Karpas-422 (cell line): ENCODE measurements at regions not wholly inside any gene's neighbourhood (a gene's known extent, or its start where the extent isn't known, plus 50 kb on each side); places are given as distances from the start of the nearest gene placed in this dataset.

Source experiments
- DNase-seq: peaks from one replicate; pipeline ENCODE4 v3.0.0-alpha.2; 2015
- H2AFZ ChIP-seq: fragments of 200-600 bp; sonication (generic); 2 replicates; pipeline ENCODE4 v1.6.1; 2014; ENCODE audit warnings: antibody characterized with exemption, low read length, mixed read lengths
- H3K27ac ChIP-seq: fragments of 200-600 bp; sonication (generic); 2 replicates; pipeline ENCODE4 v1.5.1; 2014; ENCODE audit warnings: mild to moderate bottlenecking, low read length, moderate library complexity
- H3K27me3 ChIP-seq: fragments of 200-600 bp; sonication (generic); 2 replicates; pipeline ENCODE4 v1.6.1; 2014; ENCODE audit warnings: low read length, mixed read lengths
- H3K36me3 ChIP-seq: fragments of 200-600 bp; sonication (generic); 2 replicates; pipeline ENCODE4 v1.6.1; 2014; ENCODE audit warnings: low read length, mixed read lengths; ENCODE audit not compliant: insufficient read depth
- H3K4me1 ChIP-seq: fragments of 200-600 bp; sonication (generic); 2 replicates; pipeline ENCODE4 v1.6.1; 2014; ENCODE audit warnings: mild to moderate bottlenecking, low read length, mixed read lengths
- H3K4me2 ChIP-seq: fragments of 200-600 bp; sonication (generic); 2 replicates; pipeline ENCODE4 v1.6.1; 2014; ENCODE audit warnings: low read length, low read depth, mild to moderate bottlenecking; ENCODE audit not compliant: poor library complexity, severe bottlenecking
- H3K4me3 ChIP-seq: fragments of 200-600 bp; sonication (generic); 2 replicates; pipeline ENCODE4 v1.5.1; 2014; ENCODE audit warnings: mild to moderate bottlenecking, antibody characterized with exemption, low read length, mixed read lengths
- H3K79me2 ChIP-seq: fragments of 200-600 bp; sonication (generic); 2 replicates; pipeline ENCODE4 v1.6.1; 2014; ENCODE audit warnings: mild to moderate bottlenecking, low read length, mixed read lengths
- H3K9ac ChIP-seq: fragments of 200-600 bp; sonication (generic); 2 replicates; pipeline ENCODE4 v1.6.0; 2014; ENCODE audit warnings: low read length
- H3K9me2 ChIP-seq: fragments of 200-600 bp; sonication (generic), shearing (Covaris generic); replicated peaks from 2 replicates; pipeline ENCODE4 v1.6.0; 2014; ENCODE audit warnings: mild to moderate bottlenecking, low read length, moderate library complexity; ENCODE audit not compliant: insufficient read depth
- H3K9me3 ChIP-seq: fragments of 300-700, 200-600 bp; sonication (generic); 2 replicates; pipeline ENCODE4 v1.6.1; 2014; ENCODE audit warnings: low read length, mixed read lengths
- H4K20me1 ChIP-seq: fragments of 200-600 bp; sonication (generic); 2 replicates; pipeline ENCODE4 v1.6.1; 2014; ENCODE audit warnings: mild to moderate bottlenecking, antibody characterized with exemption, low read length, low read depth; ENCODE audit not compliant: insufficient read depth

GRCh38 chr20:21821358-21821757 is 115.9 kb downstream of the PAX1 start:
- Histone ChIP-seq H3K27ac (no peak overlapping the region), H3K79me2 (no peaks in the 10 kb centered on the region), H3K36me3 (no peaks in the 10 kb centered on the region), H3K4me1 (peaks cover 4% of the 10 kb centered on the region; the same call in 1 of the 2 replicates), H3K27me3 (no peaks in the 10 kb centered on the region), H2AFZ (no peak overlapping the region), H3K4me2 (no peak overlapping the region), H3K4me3 (no peak overlapping the region), H4K20me1 (no peaks in the 10 kb centered on the region), H3K9ac (no peak overlapping the region), H3K9me3 (no peaks in the 10 kb centered on the region), H3K9me2 (no peaks in the 10 kb centered on the region)
- DNase-seq = no peak

GRCh38 chr20:21820688-21821087 is 115.2 kb downstream of the PAX1 start:
- no peak overlapping the region for H3K4me3 ChIP-seq
- no peaks in the 10 kb centered on the region for H3K9me2 ChIP-seq
- DNase-seq = no peak
- no peaks in the 10 kb centered on the region for H3K36me3 ChIP-seq
- H3K27ac ChIP-seq = no peak overlapping the region
- no peaks in the 10 kb centered on the region for H4K20me1 ChIP-seq
- H3K4me2 ChIP-seq = no peak overlapping the region
- H3K9ac ChIP-seq = no peak overlapping the region
- H3K27me3 ChIP-seq = no peaks in the 10 kb centered on the region
- H3K79me2 ChIP-seq = no peaks in the 10 kb centered on the region
- H3K9me3 ChIP-seq = no peaks in the 10 kb centered on the region
- peaks cover 5% of the 10 kb centered on the region for H3K4me1 ChIP-seq
- no peak overlapping the region for H2AFZ ChIP-seq

- no peak overlapping the region for H2AFZ ChIP-seq
- no peak for DNase-seq
These were observed 114.6 kb downstream of the PAX1 start for GRCh38 chr20:21820045-21820444.

GRCh38 chr20:21812379-21812778 is 106.9 kb downstream of the PAX1 start:
- H3K36me3 ChIP-seq = no peaks in the 10 kb centered on the region
- H4K20me1 ChIP-seq = no peaks in the 10 kb centered on the region; the same call in 1 of the 2 replicates
- H3K4me3 ChIP-seq = no peak overlapping the region
- no peak overlapping the region for H2AFZ ChIP-seq
- no peak overlapping the region for H3K9ac ChIP-seq
- no peaks in the 10 kb centered on the region for H3K79me2 ChIP-seq
- no peaks in the 10 kb centered on the region for H3K9me2 ChIP-seq
- no peaks in the 10 kb centered on the region for H3K9me3 ChIP-seq
- peaks cover 49% of the 10 kb centered on the region for H3K4me1 ChIP-seq
- no peak overlapping the region for H3K27ac ChIP-seq
- H3K27me3 ChIP-seq = no peaks in the 10 kb centered on the region
- no peak overlapping the region for H3K4me2 ChIP-seq
- no peak for DNase-seq

More at GRCh38 chr20:21820045-21820444, 114.6 kb downstream of the PAX1 start:
- Histone ChIP-seq H3K9ac (no peak overlapping the region), H4K20me1 (no peaks in the 10 kb centered on the region), H3K4me2 (no peak overlapping the region), H3K79me2 (no peaks in the 10 kb centered on the region), H3K4me3 (no peak overlapping the region), H3K27ac (no peak overlapping the region), H3K4me1 (peaks cover 12% of the 10 kb centered on the region), H3K36me3 (no peaks in the 10 kb centered on the region), H3K9me3 (no peaks in the 10 kb centered on the region), H3K27me3 (no peaks in the 10 kb centered on the region), H3K9me2 (no peaks in the 10 kb centered on the region)

GRCh38 chr20:21809961-21810523 is 104.6 kb downstream of the PAX1 start:
- H3K79me2 ChIP-seq = no peaks in the 10 kb centered on the region
- no peaks in the 10 kb centered on the region for H3K9me2 ChIP-seq
- H2AFZ ChIP-seq = peak overlapping the region; percentile 73; the same call in 1 of the 2 replicates
- H4K20me1 ChIP-seq = no peaks in the 10 kb centered on the region; the same call in 1 of the 2 replicates
- H3K9me3 ChIP-seq = no peaks in the 10 kb centered on the region
- DNase-seq = peak; percentile 94
- peak overlapping the region; percentile 77 for H3K4me2 ChIP-seq
- peak overlapping the region; percentile 48 for H3K4me3 ChIP-seq
- H3K9ac ChIP-seq = peak overlapping the region; percentile 49
- no peaks in the 10 kb centered on the region for H3K36me3 ChIP-seq
- peaks cover 46% of the 10 kb centered on the region for H3K4me1 ChIP-seq
- H3K27ac ChIP-seq = peak overlapping the region; percentile 77
- H3K27me3 ChIP-seq = no peaks in the 10 kb centered on the region

GRCh38 chr20:21808863-21809664 is 103.6 kb downstream of the PAX1 start:
- peak; percentile 91 for DNase-seq
- no peaks in the 10 kb centered on the region for H3K9me2 ChIP-seq
- H3K27me3 ChIP-seq = no peaks in the 10 kb centered on the region
- H4K20me1 ChIP-seq = no peaks in the 10 kb centered on the region; the same call in 1 of the 2 replicates
- H3K79me2 ChIP-seq = no peaks in the 10 kb centered on the region
- no peak overlapping the region for H3K27ac ChIP-seq
- H3K4me2 ChIP-seq = peak overlapping the region; percentile 77
- no peaks in the 10 kb centered on the region for H3K9me3 ChIP-seq
- H3K4me1 ChIP-seq = peaks cover 39% of the 10 kb centered on the region
- H2AFZ ChIP-seq = no peak overlapping the region
- H3K9ac ChIP-seq = peak overlapping the region; percentile 23
- no peaks in the 10 kb centered on the region for H3K36me3 ChIP-seq
- H3K4me3 ChIP-seq = no peak overlapping the region

GRCh38 chr20:21808139-21808538 is 102.7 kb downstream of the PAX1 start:
- Histone ChIP-seq H3K36me3 (no peaks in the 10 kb centered on the region), H3K9me3 (no peaks in the 10 kb centered on the region), H3K27me3 (no peaks in the 10 kb centered on the region), H3K9ac (no peak overlapping the region), H3K4me1 (peaks cover 39% of the 10 kb centered on the region), H4K20me1 (no peaks in the 10 kb centered on the region; the same call in 1 of the 2 replicates), H2AFZ (no peak overlapping the region), H3K9me2 (no peaks in the 10 kb centered on the region), H3K4me2 (no peak overlapping the region), H3K79me2 (no peaks in the 10 kb centered on the region), H3K4me3 (no peak overlapping the region), H3K27ac (no peak overlapping the region)
- no peak for DNase-seq

- Histone ChIP-seq H3K9ac (no peak overlapping the region), H3K36me3 (no peaks in the 10 kb centered on the region), H3K4me2 (no peak overlapping the region), H2AFZ (no peak overlapping the region), H4K20me1 (no peaks in the 10 kb centered on the region; the same call in 1 of the 2 replicates), H3K9me2 (no peaks in the 10 kb centered on the region), H3K79me2 (no peaks in the 10 kb centered on the region), H3K9me3 (no peaks in the 10 kb centered on the region), H3K27me3 (no peaks in the 10 kb centered on the region), H3K4me1 (peaks cover 11% of the 10 kb centered on the region), H3K4me3 (no peak overlapping the region), H3K27ac (no peak overlapping the region)
- DNase-seq = no peak
These were observed 99.3 kb downstream of the PAX1 start for GRCh38 chr20:21804802-21805201.
